DOHH2 (cell line): ENCODE measurements at regions not wholly inside any gene's neighbourhood (a gene's known extent, or its start where the extent isn't known, plus 50 kb on each side); places are given as distances from the start of the nearest gene placed in this dataset.
"Not testable (repeated sequence)": the region's sequence is repeated elsewhere in the genome, so short reads cannot be mapped to it uniquely, and the experiment has no call there.

Experiments
- H3F3A ChIP-seq: fragments of 200-600 bp; sonication (generic), shearing (Covaris generic); 2 replicates; pipeline ENCODE4 v1.6.0; 2016; ENCODE audit warnings: antibody characterized with exemption, mild to moderate bottlenecking; ENCODE audit not compliant: control insufficient read depth, insufficient read depth
- H3K27ac ChIP-seq: fragments of 200-600 bp; sonication (generic); 2 replicates; pipeline ENCODE4 v1.5.1; 2014; ENCODE audit warnings: low read depth, mild to moderate bottlenecking, low read length, moderate library complexity
- H3K27me3 ChIP-seq: fragments of 200-600 bp; sonication (generic); 2 replicates; pipeline ENCODE4 v1.6.1; 2014; ENCODE audit warnings: mild to moderate bottlenecking, low read length, mixed read lengths; ENCODE audit not compliant: control insufficient read depth
- H3K36me3 ChIP-seq: fragments of 200-600 bp; sonication (generic); 2 replicates; pipeline ENCODE4 v1.6.1; 2014; ENCODE audit warnings: mild to moderate bottlenecking, low read length, moderate library complexity, mixed read lengths; ENCODE audit not compliant: control insufficient read depth
- H3K4me1 ChIP-seq: fragments of 200-600 bp; sonication (generic); 2 replicates; pipeline ENCODE4 v1.6.1; 2014; ENCODE audit warnings: mild to moderate bottlenecking, low read length, mixed read lengths; ENCODE audit not compliant: control insufficient read depth
- H3K4me2 ChIP-seq: fragments of 200-600 bp; sonication (generic); 2 replicates; pipeline ENCODE4 v1.6.0; 2014; ENCODE audit warnings: mild to moderate bottlenecking, low read length, moderate library complexity
- H3K4me3 ChIP-seq: fragments of 200-600 bp; sonication (generic); 2 replicates; pipeline ENCODE4 v1.5.1; 2014; ENCODE audit warnings: mild to moderate bottlenecking, low read length, mixed read lengths
- H3K79me2 ChIP-seq: fragments of 200-600 bp; sonication (generic); 2 replicates; pipeline ENCODE4 v1.6.1; 2014; ENCODE audit warnings: mild to moderate bottlenecking, low read length, mixed read lengths; ENCODE audit not compliant: control insufficient read depth
- H3K9me2 ChIP-seq: fragments of 200-600 bp; sonication (generic); replicated peaks from 2 replicates; pipeline ENCODE4 v1.6.1; 2014; ENCODE audit warnings: mild to moderate bottlenecking, low read length, mixed read lengths; ENCODE audit not compliant: control insufficient read depth
- H3K9me3 ChIP-seq: fragments of 200-600 bp; sonication (generic); 2 replicates; pipeline ENCODE4 v1.6.1; 2014; ENCODE audit warnings: antibody characterized with exemption, low read length, mixed read lengths; ENCODE audit not compliant: control insufficient read depth, insufficient read depth
- H4K20me1 ChIP-seq: fragments of 200-600 bp; sonication (generic); 2 replicates; pipeline ENCODE4 v1.6.0; 2014; ENCODE audit warnings: low read depth, mild to moderate bottlenecking, antibody characterized with exemption, low read length, moderate library complexity; ENCODE audit not compliant: control insufficient read depth, insufficient read depth
- EZH2phosphoT487 ChIP-seq: fragments of 200-600 bp; sonication (generic); IDR thresholded peaks from 2 replicates; pipeline ENCODE4 v1.6.1; 2017; ENCODE audit warnings: borderline replicate concordance, mild to moderate bottlenecking, antibody characterized with exemption, low read length, moderate library complexity, mixed read lengths
- TF ChIP-seq, protein P1 (sequence below): fragments of 200-600 bp; sonication (generic); IDR thresholded peaks from one replicate; pipeline ENCODE4 v1.5.1; 2014; ENCODE audit warnings: antibody characterized with exemption, mild to moderate bottlenecking, low read depth, low read length; ENCODE audit not compliant: poor library complexity, severe bottlenecking

- no peaks in the 10 kb centered on the region for H3K9me2 ChIP-seq
- no peaks in the 10 kb centered on the region for H3K79me2 ChIP-seq
- TF ChIP-seq EZH2phosphoT487: no peak
- TF ChIP-seq, protein P1, sequence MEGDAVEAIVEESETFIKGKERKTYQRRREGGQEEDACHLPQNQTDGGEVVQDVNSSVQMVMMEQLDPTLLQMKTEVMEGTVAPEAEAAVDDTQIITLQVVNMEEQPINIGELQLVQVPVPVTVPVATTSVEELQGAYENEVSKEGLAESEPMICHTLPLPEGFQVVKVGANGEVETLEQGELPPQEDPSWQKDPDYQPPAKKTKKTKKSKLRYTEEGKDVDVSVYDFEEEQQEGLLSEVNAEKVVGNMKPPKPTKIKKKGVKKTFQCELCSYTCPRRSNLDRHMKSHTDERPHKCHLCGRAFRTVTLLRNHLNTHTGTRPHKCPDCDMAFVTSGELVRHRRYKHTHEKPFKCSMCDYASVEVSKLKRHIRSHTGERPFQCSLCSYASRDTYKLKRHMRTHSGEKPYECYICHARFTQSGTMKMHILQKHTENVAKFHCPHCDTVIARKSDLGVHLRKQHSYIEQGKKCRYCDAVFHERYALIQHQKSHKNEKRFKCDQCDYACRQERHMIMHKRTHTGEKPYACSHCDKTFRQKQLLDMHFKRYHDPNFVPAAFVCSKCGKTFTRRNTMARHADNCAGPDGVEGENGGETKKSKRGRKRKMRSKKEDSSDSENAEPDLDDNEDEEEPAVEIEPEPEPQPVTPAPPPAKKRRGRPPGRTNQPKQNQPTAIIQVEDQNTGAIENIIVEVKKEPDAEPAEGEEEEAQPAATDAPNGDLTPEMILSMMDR: no peak
- no peaks in the 10 kb centered on the region for H3K36me3 ChIP-seq
- no peak overlapping the region for H3K27ac ChIP-seq
- H3K27me3 ChIP-seq: no peaks in the 10 kb centered on the region
- H4K20me1 ChIP-seq: no peaks in the 10 kb centered on the region
- H3K4me2 ChIP-seq: no peak overlapping the region
- no peaks in the 10 kb centered on the region for H3K9me3 ChIP-seq
- H3K4me1 ChIP-seq: no peaks in the 10 kb centered on the region
- no peak overlapping the region for H3K4me3 ChIP-seq
- H3F3A ChIP-seq: no peaks in the 10 kb centered on the region
These were observed 233.0 kb upstream of the NEBL start for GRCh38 chr10:21130108-21130507.

GRCh38 chr10:21125471-21126228, 228.5 kb upstream of the NEBL start:
- Histone ChIP-seq H4K20me1 (no peaks in the 10 kb centered on the region), H3K9me2 (no peaks in the 10 kb centered on the region), H3K4me3 (no peak overlapping the region), H3K27ac (no peak overlapping the region), H3K79me2 (no peaks in the 10 kb centered on the region), H3K4me2 (no peak overlapping the region), H3F3A (no peaks in the 10 kb centered on the region), H3K27me3 (no peaks in the 10 kb centered on the region), H3K9me3 (no peaks in the 10 kb centered on the region), H3K36me3 (no peaks in the 10 kb centered on the region), H3K4me1 (no peaks in the 10 kb centered on the region)
- no peak for TF ChIP-seq EZH2phosphoT487
- TF ChIP-seq, protein P1: no peak

- TF ChIP-seq, protein P1: no peak
- TF ChIP-seq EZH2phosphoT487: no peak
- H3F3A ChIP-seq: no peaks in the 10 kb centered on the region
- H3K27me3 ChIP-seq: 0 out of 2 replicates have a peak, but pooled peaks cover 3% of the 10 kb centered on the region
- H3K36me3 ChIP-seq: no peaks in the 10 kb centered on the region
- H3K4me3 ChIP-seq: no peak overlapping the region
- no peaks in the 10 kb centered on the region for H4K20me1 ChIP-seq
- no peaks in the 10 kb centered on the region for H3K9me3 ChIP-seq
- no peak overlapping the region for H3K4me2 ChIP-seq
- no peaks in the 10 kb centered on the region for H3K79me2 ChIP-seq
- H3K4me1 ChIP-seq: no peaks in the 10 kb centered on the region
- no peaks in the 10 kb centered on the region for H3K9me2 ChIP-seq
- H3K27ac ChIP-seq: no peak overlapping the region
These were observed 225.8 kb upstream of the NEBL start for GRCh38 chr10:21122907-21123306.

- H3K27ac ChIP-seq, H3K36me3 ChIP-seq, H3F3A ChIP-seq, H3K79me2 ChIP-seq, H3K9me2 ChIP-seq, H3K4me1 ChIP-seq, H3K4me3 ChIP-seq, H3K4me2 ChIP-seq, H4K20me1 ChIP-seq, H3K27me3 ChIP-seq, H3K9me3 ChIP-seq: not testable (repeated sequence)
These were observed 224.7 kb upstream of the NEBL start for GRCh38 chr10:21121822-21122221.
